Keratinocyte (primary cell): ENCODE measurements at regions not wholly inside any gene's neighbourhood (a gene's known extent, or its start where the extent isn't known, plus 50 kb on each side); places are given as distances from the start of the nearest gene placed in this dataset.

Experiments used
- CTCF ChIP-seq, 3 experiments: IDR thresholded peaks in 1 of 3; conservative IDR thresholded peaks in 1 of 3; optimal IDR thresholded peaks in 1 of 3; 2 replicates in 2 of 3; 3 replicates in 1 of 3; pipeline versions ENCODE3 to v1.5.1; 2011; ENCODE audit warnings: low read length in 3 of 3, mild to moderate bottlenecking in 3 of 3, moderate library complexity in 2 of 3, control low read depth in 1 of 3, inconsistent platforms in 1 of 3; ENCODE audit not compliant: insufficient read depth in 2 of 3; ENCODE audit errors: extremely low read depth in 1 of 3
- EZH2 ChIP-seq: IDR thresholded peaks from one replicate; pipeline ENCODE4 v1.6.1; 2012; ENCODE audit warnings: inconsistent platforms, mild to moderate bottlenecking, low read length, moderate library complexity

- TF ChIP-seq CTCF (optimal IDR thresholded peaks at IDR 0.05 in 1 of 3, IDR thresholded peaks at IDR 0.05 in 1 of 3, conservative IDR thresholded peaks at IDR 0.05 in 1 of 3; ENCODE audit: extremely low read depth in 1 of 3, insufficient read depth in 2 of 3, low read length in 3 of 3), result no peak
- TF ChIP-seq EZH2, result no peak
Measured at GRCh38 chr6:4364711-4365110, 229.3 kb upstream of the ECI2 start.
